ENCODE measurements at regions not wholly inside any gene's neighbourhood (a gene's known extent, or its start where the extent isn't known, plus 50 kb on each side); places are given as distances from the start of the nearest gene placed in this dataset.
A peak's percentile ranks its signal among the peaks of the same experiment; 100 is the strongest.
"Not testable (repeated sequence)": the region's sequence is repeated elsewhere in the genome, so short reads cannot be mapped to it uniquely, and the experiment has no call there.

DNA sequence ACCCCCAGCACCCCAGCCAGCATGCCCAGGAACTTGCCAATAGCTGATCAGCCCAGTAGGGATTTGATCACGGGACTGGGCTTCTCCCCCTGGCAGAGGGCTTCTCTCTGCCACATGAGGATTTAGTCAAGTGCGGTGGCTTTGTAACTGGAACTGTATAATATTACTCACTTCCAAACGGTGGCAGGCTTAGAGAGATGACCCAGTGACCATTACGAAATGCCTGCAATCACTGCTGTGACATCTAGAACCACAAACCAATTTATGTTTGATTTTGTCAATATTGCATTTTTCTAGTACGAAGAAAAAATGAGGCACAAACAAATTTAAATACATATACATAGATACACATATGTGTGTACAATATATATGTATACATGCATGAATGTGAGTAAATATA, 192.1 kb downstream of the ERCC6L2 start:
- Histone ChIP-seq H3K4me1 (replicated peaks) (peaks cover 65% of the 10 kb centered on the region), H3K9me3 (replicated peaks) (no peaks in the 10 kb centered on the region), H3K36me3 (no peaks in the 10 kb centered on the region), H3K4me3 (no peak overlapping the region), H3K27me3 (replicated peaks) (no peaks in the 10 kb centered on the region), H3K27ac (no peak overlapping the region)
- no peak for DNase-seq (ENCODE audit: low read depth in 1 of 2, low spot score in 2 of 2)

DNA sequence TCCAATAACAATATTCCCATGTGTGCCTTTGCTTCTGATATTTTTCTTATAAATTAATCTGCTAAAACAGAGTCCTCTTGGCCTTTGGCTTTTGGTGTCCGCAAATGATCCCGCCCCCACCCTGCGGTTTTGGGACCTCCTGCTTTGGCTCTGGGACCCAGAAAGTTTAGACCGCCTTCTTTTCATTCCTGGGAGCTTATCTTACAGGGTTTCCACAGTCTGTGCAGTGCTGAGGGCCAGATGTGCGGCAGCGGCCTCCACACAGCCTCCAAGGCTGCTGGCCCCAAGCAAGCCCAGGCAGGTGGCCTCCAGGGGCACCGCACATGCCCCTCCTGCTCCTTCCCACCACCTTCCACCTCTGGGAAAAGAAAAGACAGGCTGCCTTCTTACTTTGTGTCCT, 191.5 kb downstream of the ERCC6L2 start:
- Histone ChIP-seq H3K27ac (no peak overlapping the region), H3K4me3 (no peak overlapping the region), H3K27me3 (replicated peaks) (no peaks in the 10 kb centered on the region), H3K36me3 (no peaks in the 10 kb centered on the region), H3K9me3 (replicated peaks) (no peaks in the 10 kb centered on the region), H3K4me1 (replicated peaks) (peaks cover 65% of the 10 kb centered on the region)
- no peak for DNase-seq (ENCODE audit: low read depth in 1 of 2, low spot score in 2 of 2)

DNA sequence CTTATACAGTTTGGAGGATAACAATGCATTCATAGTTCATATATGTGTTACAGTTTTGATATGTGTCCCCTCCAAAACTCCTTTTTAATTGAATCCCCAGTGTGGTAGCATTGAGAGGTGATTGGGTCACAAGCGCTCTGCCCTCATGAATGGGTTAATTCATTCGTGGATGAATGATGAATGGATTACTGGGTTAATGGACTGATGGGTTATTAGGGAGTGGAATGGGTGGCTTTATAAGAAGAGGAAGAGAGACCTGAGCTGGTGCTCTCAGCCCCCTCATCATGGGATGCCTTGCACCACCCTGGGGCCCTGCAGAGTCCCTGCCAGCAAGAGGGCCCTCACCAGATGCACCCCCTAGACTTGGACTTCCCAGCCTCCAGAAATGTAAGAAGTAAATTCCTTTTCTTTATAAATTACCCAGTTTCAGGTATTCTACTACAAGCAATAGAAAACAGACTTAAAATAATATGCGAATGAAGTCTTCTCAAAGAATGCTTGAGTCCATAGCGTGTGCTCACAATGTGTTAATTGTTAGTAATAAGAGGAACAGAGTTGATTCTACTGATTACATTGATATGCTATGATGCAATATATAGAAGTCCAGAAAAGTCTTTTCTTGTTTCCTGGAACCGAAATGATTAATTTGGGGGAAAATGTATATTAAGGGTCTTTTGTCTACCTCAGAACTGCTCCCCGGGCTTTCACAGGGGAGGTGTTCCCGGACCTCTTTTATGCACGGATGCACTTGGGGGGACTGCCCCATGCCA, 190.2 kb downstream of the ERCC6L2 start:
- no peak overlapping the region for H3K4me3 ChIP-seq
- H3K36me3 ChIP-seq, result no peaks in the 10 kb centered on the region
- H3K27me3 ChIP-seq (replicated peaks), result no peaks in the 10 kb centered on the region
- no peak overlapping the region for H3K27ac ChIP-seq
- H3K4me1 ChIP-seq (replicated peaks), result peaks cover 66% of the 10 kb centered on the region
- H3K9me3 ChIP-seq (replicated peaks), result no peaks in the 10 kb centered on the region
- no peak for DNase-seq (ENCODE audit: low read depth in 1 of 2, low spot score in 2 of 2)

DNA sequence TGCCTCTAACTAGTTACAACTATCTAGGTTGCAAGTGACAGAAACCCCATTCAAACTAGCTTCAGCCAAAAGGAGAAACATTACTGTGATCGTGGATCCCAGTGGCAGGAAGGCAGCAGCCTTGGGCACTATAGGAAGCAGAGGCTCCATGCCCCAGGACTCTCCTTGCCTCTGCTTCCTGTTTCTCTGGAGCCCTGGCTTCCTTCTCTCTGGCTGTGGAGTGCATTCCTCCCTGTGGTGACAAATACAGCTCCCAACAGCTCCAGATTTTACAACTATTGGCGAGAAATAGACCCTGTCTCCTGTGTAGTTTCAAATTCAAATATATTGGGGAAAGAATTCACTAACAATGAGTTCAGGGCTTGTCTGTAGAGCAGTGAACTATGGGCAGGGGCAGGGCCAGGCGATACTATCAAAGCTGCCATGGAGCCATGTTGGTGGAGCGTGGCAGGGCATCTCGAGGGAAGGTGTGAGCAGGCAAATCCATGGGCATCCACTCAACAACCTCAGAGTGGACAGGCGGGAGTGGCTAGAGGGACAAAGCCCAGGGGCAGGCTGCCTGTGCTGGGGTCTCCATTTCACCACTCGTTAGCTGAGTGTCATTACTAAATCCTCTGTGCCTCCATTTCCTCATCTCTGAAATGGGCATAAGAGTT, 189.5 kb downstream of the ERCC6L2 start:
- H3K4me1 ChIP-seq (replicated peaks), result peaks cover 61% of the 10 kb centered on the region
- no peak overlapping the region for H3K4me3 ChIP-seq
- DNase-seq (ENCODE audit: low read depth in 1 of 2, low spot score in 2 of 2), result no peak
- no peaks in the 10 kb centered on the region for H3K9me3 ChIP-seq (replicated peaks)
- no peaks in the 10 kb centered on the region for H3K27me3 ChIP-seq (replicated peaks)
- H3K27ac ChIP-seq, result no peak overlapping the region
- no peaks in the 10 kb centered on the region for H3K36me3 ChIP-seq

DNA sequence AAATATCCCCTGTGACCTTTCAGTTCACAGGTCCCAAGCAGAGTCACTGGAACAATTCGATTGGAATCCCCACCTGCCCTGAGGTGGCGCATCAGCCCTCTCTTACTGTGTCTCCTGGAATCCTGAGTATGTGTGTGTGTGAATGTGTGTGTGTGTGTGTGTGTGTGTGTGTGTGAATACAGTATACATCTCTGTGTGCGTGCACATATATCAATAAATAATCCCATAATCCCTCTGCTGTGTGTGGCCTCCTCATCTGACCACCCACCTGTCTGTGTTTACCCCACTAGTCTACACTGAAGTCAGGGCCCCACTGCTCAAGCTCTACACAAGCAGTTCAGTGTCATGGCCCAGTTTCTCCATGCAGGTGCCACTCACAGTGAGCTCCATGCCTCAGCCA, 187.4 kb downstream of the ERCC6L2 start:
- peak; percentile 88 to 94 for DNase-seq (ENCODE audit: low read depth in 1 of 2, low spot score in 2 of 2)
- Histone ChIP-seq H3K4me1 (replicated peaks) (peaks cover 58% of the 10 kb centered on the region), H3K9me3 (replicated peaks) (no peaks in the 10 kb centered on the region), H3K36me3 (no peaks in the 10 kb centered on the region), H3K27me3 (replicated peaks) (no peaks in the 10 kb centered on the region), H3K4me3 (no peak overlapping the region), H3K27ac (peak overlapping the region; percentile 75)

DNA sequence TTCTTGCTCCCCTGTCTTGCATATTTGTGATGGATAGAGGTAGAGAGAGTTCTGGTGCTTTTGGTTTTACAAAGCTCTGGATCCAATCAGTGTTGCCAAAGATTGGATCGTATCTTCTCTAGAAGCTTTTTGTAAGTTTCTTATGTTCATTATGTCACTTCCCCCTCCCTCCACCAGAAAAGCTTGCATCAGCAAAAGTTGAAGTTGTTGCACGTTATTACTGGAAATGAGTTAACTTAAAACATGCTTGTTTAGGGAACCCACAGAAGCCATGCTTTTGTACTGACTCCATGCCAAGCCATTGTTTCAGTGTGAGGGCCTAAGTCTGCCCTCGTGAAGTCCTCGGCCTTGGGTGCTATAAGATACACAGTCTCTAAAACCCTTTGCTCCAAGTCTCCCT, 186.5 kb downstream of the ERCC6L2 start:
- Histone ChIP-seq H3K9me3 (replicated peaks) (no peaks in the 10 kb centered on the region), H3K27ac (peak overlapping the region; percentile 75), H3K27me3 (replicated peaks) (no peaks in the 10 kb centered on the region), H3K36me3 (no peaks in the 10 kb centered on the region), H3K4me1 (replicated peaks) (peaks cover 60% of the 10 kb centered on the region), H3K4me3 (no peak overlapping the region)
- peak; percentile 70 to 82 for DNase-seq (ENCODE audit: low read depth in 1 of 2, low spot score in 2 of 2)

DNA sequence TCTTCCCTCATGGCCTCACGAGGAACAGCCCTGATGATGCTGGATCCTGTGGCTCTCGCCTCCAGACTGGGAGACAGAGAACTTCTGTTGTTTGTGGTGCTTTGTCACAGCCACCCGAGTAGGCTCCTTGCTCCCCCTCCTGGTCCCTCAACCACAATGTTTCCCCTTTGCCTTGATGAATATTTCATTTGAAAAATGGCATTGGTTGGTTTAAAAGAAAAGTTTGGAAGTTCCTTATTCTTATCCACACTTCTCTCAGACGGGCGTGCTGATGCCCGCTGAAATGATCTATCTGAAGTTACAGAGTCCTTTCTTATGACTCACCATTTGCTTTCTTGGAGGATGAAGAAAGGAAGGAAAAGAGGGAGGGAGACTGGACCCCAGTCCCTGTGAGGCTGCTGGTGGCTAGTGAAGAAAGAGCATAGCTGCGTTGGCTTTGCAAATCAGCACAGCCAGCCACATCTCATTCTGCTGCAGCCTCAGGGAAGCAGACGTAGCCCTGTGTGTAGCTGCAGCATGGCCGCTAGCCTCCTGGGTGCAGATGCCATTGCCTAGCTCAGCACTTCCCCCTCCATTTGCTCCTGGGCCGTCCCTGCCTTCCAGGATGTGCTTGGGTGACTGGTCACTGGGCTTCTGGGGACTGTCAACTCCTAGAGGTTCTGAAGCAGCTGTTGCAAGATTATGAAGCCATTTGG, 185.9 kb downstream of the ERCC6L2 start:
- Histone ChIP-seq H3K36me3 (no peaks in the 10 kb centered on the region), H3K4me1 (replicated peaks) (peaks cover 56% of the 10 kb centered on the region), H3K27ac (peak overlapping the region; percentile 75), H3K27me3 (replicated peaks) (no peaks in the 10 kb centered on the region), H3K4me3 (no peak overlapping the region), H3K9me3 (replicated peaks) (no peaks in the 10 kb centered on the region)
- DNase-seq (ENCODE audit: low read depth in 1 of 2, low spot score in 2 of 2), result peak; percentile 73 to 93

DNA sequence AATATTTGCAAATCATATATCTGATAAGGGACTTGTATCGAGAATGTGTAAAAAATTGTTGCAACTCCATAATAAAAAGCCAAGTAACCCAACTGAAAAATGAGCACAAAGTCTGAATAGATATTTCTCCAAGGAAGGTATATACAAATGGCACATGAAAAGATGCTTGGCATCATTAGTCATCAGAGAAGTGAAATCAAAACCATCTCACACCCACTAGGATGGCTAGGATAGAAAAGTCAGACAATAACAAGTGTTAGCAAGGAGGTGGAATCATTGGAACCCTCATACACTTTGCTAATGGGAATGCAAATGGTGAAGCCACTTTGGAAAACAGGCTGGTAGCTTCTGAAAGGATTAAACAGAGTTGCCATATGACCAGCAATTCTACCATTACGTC, 182.7 kb downstream of the ERCC6L2 start:
- DNase-seq (ENCODE audit: low read depth in 1 of 2, low spot score in 2 of 2), result no peak
- Histone ChIP-seq H3K4me1 (replicated peaks) (peaks cover 35% of the 10 kb centered on the region), H3K4me3 (no peak overlapping the region), H3K9me3 (replicated peaks) (no peaks in the 10 kb centered on the region; the same call in 1 of the 2 replicates), H3K27ac (no peak overlapping the region), H3K27me3 (replicated peaks) (no peaks in the 10 kb centered on the region), H3K36me3 (no peaks in the 10 kb centered on the region)

DNA sequence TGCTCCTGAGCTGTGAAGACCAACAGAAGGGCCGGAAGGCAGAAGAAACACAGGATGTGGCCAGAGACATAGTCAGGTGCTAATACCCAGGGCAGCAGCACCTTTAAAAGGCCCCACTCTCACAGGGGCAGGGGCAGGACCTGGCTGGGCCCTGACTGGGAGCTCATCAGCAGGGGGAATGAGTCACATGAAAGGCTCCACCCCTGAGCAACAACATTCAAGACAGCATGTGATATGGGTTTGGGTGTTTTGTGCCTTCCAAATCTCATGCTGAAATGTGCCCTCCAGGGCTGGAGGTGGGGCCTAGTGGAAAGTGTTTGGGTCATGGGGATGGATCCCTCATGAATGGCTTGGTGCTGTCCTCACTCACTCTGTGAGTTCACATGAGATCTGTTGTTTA, 181.7 kb downstream of the ERCC6L2 start:
- Histone ChIP-seq H3K27ac (no peak overlapping the region), H3K9me3 (replicated peaks) (no peaks in the 10 kb centered on the region; the same call in 1 of the 2 replicates), H3K27me3 (replicated peaks) (no peaks in the 10 kb centered on the region), H3K4me3 (no peak overlapping the region), H3K36me3 (no peaks in the 10 kb centered on the region), H3K4me1 (replicated peaks) (peaks cover 24% of the 10 kb centered on the region)
- no peak for DNase-seq (ENCODE audit: low read depth in 1 of 2, low spot score in 2 of 2)

DNA sequence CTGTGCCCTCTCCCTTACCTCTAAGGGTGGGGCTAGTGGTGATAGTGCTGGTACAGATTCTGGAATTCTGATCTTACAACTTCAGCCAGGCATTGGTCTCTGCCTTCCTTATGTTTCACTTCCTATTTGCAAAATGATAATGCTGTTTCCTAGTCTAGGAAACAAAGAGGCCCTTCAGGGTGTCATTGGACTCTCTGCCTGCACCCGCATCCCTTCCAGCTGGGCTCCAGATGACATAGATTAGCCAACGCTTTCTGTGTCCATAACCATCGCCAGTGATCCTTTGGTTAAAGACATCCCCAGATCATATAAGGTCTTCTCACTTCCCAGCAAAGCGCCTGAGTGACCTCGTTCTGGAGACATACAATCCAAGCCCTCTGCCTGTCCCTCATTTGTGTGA, 180.7 kb downstream of the ERCC6L2 start:
- no peaks in the 10 kb centered on the region; the same call in 1 of the 2 replicates for H3K9me3 ChIP-seq (replicated peaks)
- H3K27ac ChIP-seq, result no peak overlapping the region
- peaks cover 15% of the 10 kb centered on the region for H3K4me1 ChIP-seq (replicated peaks)
- DNase-seq (ENCODE audit: low read depth in 1 of 2, low spot score in 2 of 2), result no peak
- no peaks in the 10 kb centered on the region for H3K27me3 ChIP-seq (replicated peaks)
- H3K36me3 ChIP-seq, result no peaks in the 10 kb centered on the region
- H3K4me3 ChIP-seq, result no peak overlapping the region

DNA sequence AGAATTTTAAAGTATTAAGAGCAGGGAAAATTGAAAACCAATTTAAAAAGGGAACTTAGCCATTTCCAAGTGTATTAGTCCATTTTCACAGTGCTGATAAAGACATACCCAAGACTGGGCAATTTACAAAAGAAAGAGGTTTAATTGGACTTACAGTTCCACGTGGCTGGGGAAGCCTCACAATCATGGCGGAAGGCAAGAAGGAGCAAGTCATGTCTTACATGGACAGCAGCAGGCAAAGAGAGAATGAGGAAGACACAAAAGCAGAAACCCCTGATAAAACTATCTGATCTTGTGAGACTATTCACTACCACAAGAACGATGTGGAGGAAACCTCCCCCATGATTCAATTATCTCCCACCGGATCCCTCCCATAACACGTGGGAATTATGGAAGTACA, 178.8 kb downstream of the ERCC6L2 start:
- not testable (repeated sequence) for H3K4me3 ChIP-seq; H3K9me3 ChIP-seq (replicated peaks); H3K27me3 ChIP-seq (replicated peaks); H3K36me3 ChIP-seq; H3K27ac ChIP-seq; DNase-seq (ENCODE audit: low read depth in 1 of 2, low spot score in 2 of 2)
- H3K4me1 ChIP-seq (replicated peaks), result peaks cover 23% of the 10 kb centered on the region

DNA sequence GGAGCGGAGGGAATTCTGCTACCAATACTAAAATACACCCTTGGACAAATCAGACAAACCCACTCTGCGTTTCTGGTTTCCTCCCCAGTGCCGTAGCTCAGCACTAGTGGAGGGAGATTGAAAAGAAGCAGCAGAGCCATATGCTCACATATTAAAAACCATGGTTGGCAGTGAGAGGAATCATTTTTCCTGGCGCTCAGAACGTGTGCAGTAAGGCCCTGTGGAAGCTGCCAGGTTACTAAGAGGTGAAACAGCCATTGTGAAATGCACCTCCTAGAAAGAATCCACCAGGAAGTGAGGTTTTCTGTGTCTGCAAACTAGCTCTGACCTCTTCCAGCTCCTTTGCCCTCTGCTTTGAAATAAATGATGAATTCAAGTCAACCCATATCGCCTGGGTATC, 177.2 kb downstream of the ERCC6L2 start:
- no peaks in the 10 kb centered on the region for H3K27me3 ChIP-seq (replicated peaks)
- H3K27ac ChIP-seq, result no peak overlapping the region
- H3K4me3 ChIP-seq, result no peak overlapping the region
- no peaks in the 10 kb centered on the region for H3K36me3 ChIP-seq
- no peaks in the 10 kb centered on the region; the same call in 1 of the 2 replicates for H3K9me3 ChIP-seq (replicated peaks)
- H3K4me1 ChIP-seq (replicated peaks), result peaks cover 39% of the 10 kb centered on the region
- no peak for DNase-seq (ENCODE audit: low read depth in 1 of 2, low spot score in 2 of 2)

DNA sequence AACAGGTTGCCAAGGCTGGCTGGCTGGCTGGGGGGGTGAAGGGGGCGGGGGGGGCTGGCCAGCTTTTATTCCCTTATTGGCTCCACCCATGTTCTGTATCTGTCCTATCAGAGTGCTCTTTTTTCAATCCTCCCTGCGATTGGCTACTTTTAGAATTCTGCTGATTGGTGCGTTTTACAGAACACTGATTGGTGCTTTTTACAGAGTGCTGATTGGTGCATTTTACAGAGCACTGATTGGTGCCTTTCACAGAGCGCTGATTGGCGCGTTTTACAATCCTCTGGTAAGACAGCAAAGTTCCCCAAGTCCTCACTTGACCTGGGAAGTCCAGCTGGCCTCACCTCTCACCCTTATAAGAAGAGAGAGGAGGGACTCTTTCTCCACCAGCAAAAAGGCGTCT, 175.9 kb downstream of the ERCC6L2 start:
- no peak overlapping the region for H3K27ac ChIP-seq
- no peaks in the 10 kb centered on the region; the same call in 1 of the 2 replicates for H3K9me3 ChIP-seq (replicated peaks)
- H3K4me1 ChIP-seq (replicated peaks), result peaks cover 44% of the 10 kb centered on the region
- H3K4me3 ChIP-seq, result no peak overlapping the region
- DNase-seq (ENCODE audit: low read depth in 1 of 2, low spot score in 2 of 2), result no peak
- no peaks in the 10 kb centered on the region for H3K36me3 ChIP-seq
- no peaks in the 10 kb centered on the region for H3K27me3 ChIP-seq (replicated peaks)

DNA sequence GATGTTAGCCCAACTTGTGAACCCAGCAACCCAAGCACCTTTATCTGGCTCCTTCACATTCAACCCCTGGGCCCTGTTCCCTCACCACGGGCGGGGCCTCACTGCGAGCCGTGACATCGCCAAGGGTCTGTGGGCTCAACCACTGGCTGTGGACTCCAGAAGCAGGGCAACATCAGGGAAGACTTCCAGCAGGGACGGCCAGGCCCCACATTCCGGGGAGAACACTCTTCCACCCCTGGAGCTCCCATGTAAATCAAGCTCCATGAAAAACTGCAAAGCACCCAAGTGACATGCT, 175.3 kb downstream of the ERCC6L2 start:
- Histone ChIP-seq H3K36me3 (no peaks in the 10 kb centered on the region), H3K4me3 (no peak overlapping the region), H3K9me3 (replicated peaks) (no peaks in the 10 kb centered on the region; the same call in 1 of the 2 replicates), H3K27ac (no peak overlapping the region), H3K27me3 (replicated peaks) (no peaks in the 10 kb centered on the region), H3K4me1 (replicated peaks) (peaks cover 45% of the 10 kb centered on the region)
- DNase-seq (ENCODE audit: low read depth in 1 of 2, low spot score in 2 of 2), result no peak

Data from SJSA1 (cell line).